NCI-H748 (cell line): ENCODE measurements at regions not wholly inside any gene's neighbourhood (a gene's known extent, or its start where the extent isn't known, plus 50 kb on each side); places are given as distances from the start of the nearest gene placed in this dataset.

ENCODE experiments used
- DNase-seq: peaks from one replicate; lab custom pipeline; 2025; ENCODE audit not compliant: unreplicated experiment; lab: John Stamatoyannopoulos, UW

DNA sequence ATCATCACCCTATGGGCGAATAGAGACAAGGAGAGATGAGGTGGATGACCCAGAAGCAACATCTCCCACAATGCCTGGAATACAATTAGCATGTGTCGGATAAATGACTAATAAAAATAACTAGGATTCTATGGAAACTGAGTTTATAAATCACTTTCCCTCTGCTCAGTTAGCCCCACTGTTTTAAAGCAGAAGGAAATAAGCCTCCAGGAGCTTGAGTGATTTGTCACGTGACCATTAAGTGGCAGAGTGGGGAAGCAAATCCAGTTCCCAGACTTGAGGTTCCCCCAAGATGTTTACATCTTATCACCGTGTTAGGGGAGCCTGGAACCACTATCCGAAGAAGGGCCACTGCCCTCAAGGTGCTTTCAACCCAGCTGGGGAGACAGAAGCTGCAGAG, 136.5 kb upstream of the CCND2 start:
- DNase-seq = no peak

DNA sequence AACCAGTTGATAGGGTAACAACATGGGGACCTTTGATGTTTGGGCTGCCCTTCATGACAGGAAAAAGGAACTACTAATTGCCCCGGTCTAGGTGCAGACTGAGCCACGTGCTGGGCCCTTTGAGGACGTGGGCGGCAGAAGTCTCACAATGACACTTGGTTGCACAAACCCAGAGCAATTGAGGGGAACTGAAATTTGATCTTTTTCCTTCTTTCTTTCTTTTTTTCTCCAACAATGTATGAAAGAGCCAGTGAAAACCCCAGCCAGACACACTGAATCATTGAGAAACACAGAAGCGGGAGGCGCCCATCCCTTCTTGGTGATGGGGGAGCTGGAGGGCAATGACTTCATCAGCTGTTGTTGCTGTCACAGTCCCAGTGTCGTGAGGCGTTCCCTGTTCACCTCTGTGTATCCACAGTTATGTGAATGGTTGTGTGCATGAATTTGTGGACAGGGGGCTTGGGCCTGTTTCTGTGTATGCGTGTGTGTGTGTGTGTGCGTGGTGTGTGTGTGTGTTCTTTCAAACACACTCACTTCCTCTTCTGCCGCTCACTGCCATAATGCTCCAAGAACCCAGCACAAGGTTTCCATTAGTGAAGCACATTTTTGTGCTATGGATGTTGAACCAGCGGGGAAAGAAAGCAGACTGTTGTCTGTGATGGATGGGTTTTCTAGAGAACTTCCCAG, 137.5 kb upstream of the CCND2 start:
- no peak for DNase-seq

DNA sequence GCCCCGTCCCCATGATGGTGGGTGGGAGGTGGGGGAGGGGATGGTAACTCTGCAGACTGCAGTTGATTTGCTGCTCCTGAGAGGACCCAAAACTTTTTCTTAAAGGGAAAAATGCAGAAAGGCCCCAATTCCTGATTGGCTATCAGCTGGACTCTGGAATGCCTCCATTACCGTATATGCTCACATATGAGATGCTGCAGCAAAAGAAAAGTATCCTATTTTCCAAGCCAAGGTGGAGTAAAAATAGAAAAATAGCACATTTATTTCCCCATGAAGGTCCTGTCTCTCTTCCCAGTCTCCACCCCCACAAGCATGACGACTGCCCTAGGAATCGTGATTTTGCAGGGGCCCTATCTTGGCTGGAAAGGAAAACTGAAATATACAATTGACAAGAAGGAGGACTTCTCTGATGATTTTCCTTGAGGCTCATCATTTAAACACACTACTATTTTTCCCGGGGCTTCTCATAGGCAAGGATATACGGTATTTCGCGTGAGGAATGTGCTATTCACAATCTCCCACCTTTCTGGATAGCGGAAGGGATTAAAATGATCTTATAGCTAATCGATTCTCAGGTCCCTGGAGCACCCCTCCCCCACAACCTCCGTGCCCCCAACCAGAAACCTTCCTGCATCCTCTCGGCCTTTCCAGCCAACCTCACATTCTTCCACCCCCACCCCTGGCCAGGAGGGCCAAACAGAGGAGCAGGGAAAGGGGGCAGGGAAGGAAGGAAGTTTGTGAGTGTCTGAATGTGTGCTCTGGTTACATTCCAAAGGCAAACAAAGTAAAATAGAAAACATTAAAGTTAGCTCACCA, 138.9 kb upstream of the CCND2 start:
- DNase-seq = no peak

DNA sequence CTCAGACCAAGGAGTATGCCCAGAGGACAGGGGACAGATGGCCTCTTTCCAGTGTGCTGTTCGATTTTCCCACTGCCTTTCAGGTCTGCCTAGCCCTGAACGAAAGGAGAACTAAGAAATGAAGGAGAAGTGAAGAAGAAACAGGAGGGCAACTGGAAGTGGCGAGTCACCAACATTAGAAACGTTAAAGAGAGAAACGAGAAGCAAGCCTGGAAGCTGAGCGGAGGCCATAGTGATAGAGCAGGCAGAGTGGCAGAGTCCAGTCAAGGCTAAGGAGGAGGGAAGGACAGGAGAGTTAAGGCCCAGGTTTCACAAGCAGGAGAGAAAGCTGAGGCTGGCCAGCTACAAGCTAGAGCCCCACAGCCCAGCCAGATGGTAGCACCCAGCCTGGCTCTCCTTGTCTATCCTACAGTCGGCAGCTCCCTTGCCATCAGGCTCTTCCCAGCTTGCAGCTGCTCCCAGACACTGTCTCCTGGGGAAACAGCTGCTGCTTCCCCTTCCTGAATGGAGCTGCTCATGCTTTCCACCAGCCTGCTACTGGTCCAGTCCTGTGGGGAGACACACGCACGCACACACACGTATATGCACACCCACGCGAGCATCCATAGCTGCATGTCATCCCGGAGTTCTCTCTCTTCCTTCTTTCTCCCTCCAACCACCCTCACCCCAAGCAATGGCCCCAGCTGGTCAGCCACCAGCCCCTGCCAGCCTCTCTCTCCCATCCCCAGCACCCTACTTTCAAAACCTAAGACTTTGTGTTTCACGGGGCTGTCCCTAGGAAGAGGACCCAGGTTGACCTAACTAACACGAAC, 139.7 kb upstream of the CCND2 start:
- no peak for DNase-seq

DNA sequence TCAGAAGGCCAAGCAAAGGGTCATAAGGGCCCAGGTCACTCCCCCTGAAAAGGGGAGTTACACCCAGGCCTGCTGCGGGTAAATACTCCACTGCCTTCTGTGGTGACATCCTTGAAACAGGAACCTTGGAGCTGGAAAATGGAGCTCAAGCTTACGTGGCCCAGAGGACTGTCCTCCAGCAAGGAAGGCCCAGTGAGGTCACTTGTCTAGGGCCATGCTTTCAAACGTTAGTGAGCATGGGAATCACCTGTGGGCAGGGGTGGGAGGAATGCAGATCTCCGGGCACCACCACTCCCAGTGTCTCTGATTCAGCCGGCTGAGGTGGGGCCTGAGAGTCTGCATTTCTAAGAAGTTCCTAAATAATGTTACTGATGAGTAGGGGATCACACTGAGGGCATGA, 140.5 kb upstream of the CCND2 start:
- no peak for DNase-seq

DNA sequence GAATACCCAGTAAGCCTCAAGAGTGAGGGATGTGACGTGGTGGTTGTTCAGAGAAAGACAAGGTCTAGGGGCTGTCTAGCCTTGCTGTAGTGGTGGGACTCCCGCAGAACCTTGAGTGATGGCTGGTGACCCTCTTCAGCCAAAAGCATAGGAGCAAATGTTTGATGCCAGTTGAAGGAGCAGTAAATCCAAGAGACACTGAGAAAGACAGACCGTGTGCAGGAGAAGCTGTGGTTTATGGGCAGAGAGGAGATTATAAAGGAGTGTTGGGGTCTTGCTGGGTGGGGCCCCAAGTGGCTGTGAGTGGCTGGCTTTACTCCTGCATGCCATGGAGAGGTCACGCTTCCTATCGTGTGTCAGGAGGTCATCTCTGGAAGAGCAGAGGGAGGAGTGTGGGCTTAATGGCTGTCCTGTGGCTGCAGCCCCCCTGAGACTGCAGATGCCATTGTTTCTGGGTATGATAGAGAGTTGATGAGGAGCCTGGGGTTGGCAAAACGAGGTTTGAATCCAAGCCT, 152.0 kb upstream of the CCND2 start:
- no peak for DNase-seq

DNA sequence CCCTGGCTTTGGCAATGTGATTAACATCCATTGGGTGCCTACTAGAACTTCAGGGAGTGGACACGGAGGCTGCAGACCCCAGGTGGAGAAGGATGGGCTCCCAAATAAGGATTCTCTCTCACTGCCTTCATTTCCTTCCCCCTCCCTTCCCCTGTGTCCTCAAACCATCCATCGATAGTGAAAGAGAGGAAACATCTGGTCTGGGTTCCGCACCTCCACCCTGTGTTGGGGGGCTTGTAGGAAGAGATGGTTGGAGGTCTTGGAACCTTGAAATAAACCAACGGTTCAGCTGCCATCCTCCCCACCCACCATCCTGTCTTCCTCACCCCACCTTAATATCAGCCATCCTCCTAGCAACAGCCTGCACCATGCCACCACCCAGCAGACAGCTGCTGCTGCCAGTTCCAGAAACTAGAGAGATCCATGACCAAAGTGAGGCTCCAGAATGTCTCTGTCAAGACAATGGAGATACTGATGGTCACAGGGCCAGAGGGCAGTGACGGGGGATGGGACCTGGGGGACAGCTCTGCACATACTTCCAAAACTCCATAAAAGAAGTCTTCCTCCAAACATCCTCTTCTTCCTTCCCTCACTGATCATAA, 153.1 kb upstream of the CCND2 start:
- DNase-seq = no peak

DNA sequence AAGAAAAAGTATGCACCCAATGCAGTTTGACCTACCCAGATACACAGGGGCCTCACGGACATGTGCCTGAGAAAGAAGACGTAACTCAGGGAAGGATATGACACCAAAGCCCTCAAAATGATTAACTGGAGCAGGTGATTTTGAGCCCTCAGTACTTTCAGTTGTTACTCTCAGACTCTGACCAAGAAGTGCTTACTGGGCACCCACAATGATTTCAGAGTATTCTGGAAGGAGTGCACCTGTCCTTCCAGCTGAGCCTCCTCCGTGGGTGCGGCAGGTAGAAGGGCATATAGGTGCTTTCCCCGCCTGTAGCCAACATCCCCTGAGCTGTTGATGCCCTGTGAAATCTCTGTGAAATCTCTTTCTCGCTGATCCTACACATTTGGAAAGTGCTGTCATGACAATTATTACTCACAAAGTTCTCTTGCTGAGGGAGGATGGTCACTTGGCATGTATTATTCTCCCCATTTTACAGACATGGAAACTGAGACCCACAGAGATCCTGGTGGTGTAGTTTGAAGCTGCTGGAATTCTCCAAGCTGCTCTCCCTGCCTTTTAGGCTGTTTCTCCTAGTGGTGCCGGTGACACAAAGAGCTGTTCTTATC, 154.3 kb upstream of the CCND2 start:
- no peak for DNase-seq

DNA sequence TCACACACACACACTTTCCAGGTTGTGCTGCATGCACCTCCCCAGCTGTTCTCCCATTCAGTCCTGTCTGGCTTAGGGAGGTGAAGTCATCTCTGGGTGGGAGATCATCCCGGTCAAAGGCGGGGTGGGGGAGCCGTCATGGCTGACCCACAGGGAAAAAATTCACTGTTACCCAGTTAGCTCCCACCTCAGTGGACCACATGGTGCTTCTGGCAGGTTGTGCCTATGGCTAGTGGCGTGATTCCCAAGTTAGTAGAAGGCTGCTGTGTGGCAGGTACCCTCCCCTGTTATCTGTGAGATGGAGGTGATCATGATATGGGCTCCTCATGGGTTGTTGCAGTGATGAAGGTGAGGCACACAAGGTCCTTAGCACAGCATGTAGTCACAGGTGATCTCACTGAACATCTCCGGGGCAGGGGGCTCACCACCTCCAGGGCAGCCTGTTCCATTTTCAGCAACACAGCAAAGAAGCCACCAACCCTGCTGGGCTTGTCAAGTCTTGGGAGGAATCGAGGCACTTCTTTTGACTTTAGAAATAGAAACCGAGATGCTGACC, 154.9 kb upstream of the CCND2 start:
- no peak for DNase-seq

DNA sequence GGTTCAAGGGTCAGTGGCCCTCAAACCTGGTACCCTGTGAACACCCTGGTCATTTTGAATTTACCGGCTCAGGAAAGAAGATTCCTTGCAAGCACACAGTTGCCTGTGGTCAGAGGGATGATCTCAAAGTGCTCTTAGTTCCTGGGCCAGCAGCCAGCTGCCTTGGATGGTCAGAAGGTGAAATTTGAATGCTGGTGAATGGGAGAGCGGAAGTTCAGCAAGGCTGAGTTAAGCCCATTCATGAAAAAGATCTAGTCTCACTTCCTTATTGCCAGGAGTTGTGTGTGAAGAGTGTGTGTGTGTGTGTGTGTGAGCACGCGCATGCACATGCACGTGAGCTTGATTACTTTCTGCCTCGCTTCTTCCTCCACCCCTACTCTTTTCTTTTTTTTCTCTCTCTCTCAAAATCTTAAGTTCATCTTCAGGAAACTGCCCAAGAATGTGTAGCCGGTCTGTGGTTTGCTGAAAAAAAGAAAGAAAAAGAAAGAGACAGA, 155.5 kb upstream of the CCND2 start:
- no peak for DNase-seq

DNA sequence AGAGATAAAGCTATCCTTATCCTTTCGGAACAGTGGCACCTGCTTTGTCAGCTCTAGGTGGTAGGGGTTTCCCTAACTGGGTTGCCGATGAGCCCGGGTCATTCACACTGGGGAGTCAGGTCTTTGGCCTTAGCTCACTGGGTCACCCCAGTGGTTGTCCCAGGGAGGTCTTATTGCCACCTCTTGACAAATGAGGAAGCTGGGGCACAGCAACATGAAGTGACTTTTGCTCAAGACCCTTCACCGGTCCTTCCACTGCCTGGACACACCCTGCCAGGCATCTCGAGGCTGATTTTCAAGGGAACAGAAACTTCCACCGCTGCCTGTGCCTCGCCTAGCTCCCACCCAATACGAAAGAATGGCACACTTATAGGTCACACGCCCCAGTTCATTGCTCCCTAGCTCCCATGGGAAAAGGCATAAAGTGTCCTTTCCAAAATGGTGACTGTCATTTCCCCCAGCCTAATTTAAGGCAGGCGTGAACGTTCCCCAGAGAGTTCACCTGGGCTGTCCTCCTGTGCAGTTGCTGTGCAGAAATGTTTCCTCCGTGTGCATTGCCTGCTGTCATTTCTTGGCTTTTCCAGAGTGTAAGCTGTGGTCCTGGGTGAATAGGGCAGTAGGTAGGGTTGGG, 156.1 kb upstream of the CCND2 start:
- no peak for DNase-seq

DNA sequence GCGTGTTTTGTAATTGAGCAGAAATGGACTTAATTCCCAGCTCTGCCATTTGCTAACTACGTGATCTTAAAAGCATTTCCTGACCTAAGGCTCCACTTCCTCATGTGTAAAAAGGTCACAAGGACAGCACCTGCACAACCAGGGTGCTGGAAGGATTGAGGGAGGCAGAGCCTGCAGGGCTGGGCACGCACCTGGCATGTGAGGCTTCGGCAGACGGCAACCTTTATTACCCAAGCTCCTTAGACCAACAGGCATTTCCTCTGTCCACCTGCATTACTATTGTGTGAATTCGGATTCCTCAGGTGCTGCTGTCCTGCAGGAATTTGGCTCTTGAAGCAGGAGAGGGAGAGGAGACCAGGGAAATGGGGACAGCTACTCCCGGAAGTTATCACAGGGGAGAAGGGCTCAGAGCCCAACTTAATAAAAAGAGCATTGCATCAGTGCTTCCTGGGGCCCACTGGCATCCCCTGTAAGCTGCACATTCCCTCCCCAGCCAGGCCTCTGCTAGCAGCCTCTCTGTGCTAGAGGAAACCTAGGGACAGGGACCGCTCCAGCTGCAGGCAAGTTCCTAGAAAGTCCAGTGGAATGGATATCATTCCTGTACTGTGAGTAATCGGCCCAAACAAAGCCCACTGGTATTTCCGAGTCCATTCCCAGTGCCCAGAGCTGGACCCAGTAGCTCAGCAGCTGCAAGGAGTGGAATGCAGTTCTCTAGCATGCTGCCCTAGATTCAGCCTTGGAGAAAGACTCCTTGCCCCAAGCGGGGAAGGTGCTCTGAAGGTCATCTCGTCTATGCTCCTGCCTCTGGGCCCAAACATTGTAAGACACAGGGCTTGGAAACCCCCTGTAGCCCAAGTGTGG, 157.1 kb upstream of the CCND2 start:
- DNase-seq = no peak

DNA sequence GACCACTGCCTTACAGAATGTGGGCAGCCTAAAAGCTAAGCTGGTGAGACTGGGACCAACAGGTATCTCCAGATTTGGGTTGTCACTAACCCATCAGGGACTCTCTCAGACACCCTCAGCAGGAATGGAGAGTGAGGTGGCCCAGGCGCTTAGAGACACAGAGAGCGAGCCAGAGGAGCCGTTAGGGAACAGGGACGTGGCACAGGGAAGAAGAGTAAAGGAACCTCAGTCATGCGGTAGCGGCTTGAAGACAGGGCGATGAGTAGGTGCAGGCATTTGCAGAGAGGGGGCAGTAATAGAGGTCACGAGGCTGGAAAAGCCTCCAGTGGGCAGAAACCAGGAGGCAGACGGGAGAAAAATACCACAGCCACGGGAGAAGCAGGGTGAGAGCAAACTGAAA, 158.0 kb upstream of the CCND2 start:
- DNase-seq = no peak

DNA sequence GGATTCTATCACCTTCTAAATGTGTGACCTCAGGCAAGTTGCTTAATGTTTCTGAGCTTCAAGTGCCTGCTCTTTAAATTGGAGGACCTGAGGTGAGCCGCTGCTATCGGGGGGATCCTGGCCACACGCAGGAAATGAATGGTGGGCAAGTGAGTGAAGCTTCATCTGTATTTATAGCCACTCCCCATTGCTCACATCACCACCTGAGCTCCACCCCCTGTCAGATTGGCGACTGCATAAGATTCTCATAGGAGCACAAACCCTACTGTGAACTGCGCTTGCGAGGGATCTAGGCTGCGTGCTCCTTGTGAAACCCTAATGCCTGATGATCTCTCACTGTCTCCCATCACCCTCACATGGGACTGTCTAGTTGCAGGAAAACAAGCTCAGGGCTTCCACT, 158.6 kb upstream of the CCND2 start:
- DNase-seq = no peak

DNA sequence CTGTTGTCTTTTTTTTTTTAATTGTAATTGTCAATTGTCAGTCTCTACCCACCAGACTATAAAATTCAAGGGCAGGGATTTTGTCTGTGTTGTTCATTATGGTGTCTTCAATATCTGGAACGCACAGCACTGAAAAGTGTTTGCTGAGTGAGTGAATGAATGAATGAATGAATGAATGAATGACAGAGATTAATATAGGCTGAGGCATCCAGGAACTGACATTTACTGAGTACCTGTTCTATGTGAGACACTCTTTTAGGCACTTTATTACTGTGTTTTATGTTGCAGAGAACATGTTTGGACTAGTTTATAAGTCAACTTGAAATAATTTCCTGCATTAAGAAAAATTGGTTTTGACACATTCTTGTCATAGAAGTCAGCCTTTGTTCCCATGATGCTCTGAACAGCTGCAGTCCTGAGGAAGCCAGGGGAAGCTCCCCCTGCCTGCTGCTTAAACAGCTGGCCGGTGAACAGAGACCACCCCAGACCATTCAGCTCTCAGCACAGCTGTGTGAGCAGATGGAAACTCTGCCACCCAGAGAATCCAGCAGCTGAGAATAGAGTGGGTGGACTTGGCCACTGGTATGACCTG, 160.7 kb upstream of the CCND2 start:
- no peak for DNase-seq

DNA sequence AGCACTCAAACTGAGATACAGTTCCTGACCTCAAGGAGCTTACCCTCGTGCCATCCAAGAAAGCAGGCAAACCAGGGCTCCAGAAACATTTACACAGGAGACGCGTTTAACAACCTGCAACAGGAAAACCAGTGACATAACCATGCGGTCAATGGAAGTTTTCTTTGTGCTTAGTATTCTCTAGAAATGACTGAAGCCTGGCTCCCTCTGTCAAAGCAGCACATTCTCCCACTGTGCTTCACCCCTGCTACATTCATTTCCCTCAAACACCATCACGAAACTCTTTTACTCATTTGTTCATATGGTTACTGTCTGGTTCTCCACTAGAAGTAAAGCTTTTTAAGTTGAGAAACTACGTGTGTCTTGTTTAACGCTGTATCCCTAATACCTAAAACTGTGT, 161.3 kb upstream of the CCND2 start:
- no peak for DNase-seq

DNA sequence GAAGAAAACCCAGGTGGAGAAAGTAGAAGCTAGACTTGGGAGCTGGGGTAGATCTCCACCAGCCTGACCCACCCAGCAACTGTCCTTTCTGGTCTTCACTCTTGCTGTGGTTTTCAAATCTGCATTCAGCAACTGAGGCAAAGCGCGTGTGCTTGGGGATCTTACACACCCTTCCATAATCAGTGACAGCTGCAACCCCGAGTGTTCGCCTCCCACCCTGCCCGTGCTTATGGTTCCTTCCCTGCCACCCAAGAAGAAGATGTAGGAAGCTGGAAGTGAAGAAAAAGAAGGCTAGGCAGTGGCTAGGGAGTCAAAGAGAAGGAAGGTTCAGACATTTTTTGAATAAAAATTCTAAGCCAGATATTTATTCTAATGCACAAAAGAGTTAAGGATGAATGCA, 162.6 kb upstream of the CCND2 start:
- DNase-seq = no peak

DNA sequence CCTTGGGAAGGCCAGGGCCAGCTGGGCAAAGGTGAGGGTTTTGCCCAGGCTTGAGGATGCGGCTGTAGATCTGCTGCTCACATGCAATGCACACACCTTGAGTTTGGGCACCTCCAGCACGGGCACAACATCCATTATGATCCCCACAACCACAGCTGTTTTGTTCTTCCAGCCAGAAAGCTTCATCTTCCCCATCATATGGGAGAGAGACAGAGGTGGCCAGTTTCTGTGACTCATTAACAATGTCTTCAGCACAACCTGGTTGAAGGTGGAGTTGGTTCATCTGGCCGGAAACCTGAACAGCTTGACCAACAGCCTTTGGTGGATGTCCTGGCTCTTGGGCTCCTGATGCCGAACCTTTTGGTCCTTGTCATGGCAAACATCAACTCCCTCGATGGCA, 163.7 kb upstream of the CCND2 start:
- no peak for DNase-seq
